ENCODE measurements at regions not wholly inside any gene's neighbourhood (a gene's known extent, or its start where the extent isn't known, plus 50 kb on each side); places are given as distances from the start of the nearest gene placed in this dataset.

GRCh38 chr4:188650516-188650915, 511.3 kb downstream of the TRIML1 start:
- TF ChIP-seq POLR2A (IDR thresholded peaks at IDR 0.05) = no peak
- no peak for TF ChIP-seq CTCF (IDR thresholded peaks at IDR 0.05)
- TF ChIP-seq POLR2AphosphoS5 (IDR thresholded peaks at IDR 0.05) = no peak
